H9 (cell line): ENCODE measurements at regions not wholly inside any gene's neighbourhood (a gene's known extent, or its start where the extent isn't known, plus 50 kb on each side); places are given as distances from the start of the nearest gene placed in this dataset.

Source experiments
- DNase-seq: peaks from one replicate; pipeline ENCODE4 v3.0.0-alpha.2; 2017
- H2AFZ ChIP-seq: one replicate; pipeline ENCODE4 v1.6.1; 2013; ENCODE audit warnings: mild to moderate bottlenecking, low read length, control low read depth, moderate library complexity
- H2AK5ac ChIP-seq: 2 replicates; pipeline ENCODE4 v1.6.1; 2013; ENCODE audit warnings: low read length, control low read depth, mixed read lengths; ENCODE audit not compliant: insufficient read length
- H2BK120ac ChIP-seq: one replicate; pipeline ENCODE4 v1.6.1; 2013; ENCODE audit warnings: low read depth, mild to moderate bottlenecking, low read length, control low read depth, inconsistent platforms; ENCODE audit not compliant: poor library complexity, severe bottlenecking
- H2BK12ac ChIP-seq: 2 replicates; pipeline ENCODE4 v1.6.1; 2013; ENCODE audit warnings: low read length, control low read depth, mixed read lengths, low read depth; ENCODE audit not compliant: insufficient read length
- H2BK15ac ChIP-seq: 2 replicates; pipeline ENCODE4 v1.6.1; 2013; ENCODE audit warnings: low read depth, low read length, control low read depth
- H2BK20ac ChIP-seq: one replicate; pipeline ENCODE4 v1.6.1; 2013; ENCODE audit warnings: low read depth, mild to moderate bottlenecking, low read length, control low read depth, inconsistent platforms; ENCODE audit not compliant: poor library complexity, severe bottlenecking
- H2BK5ac ChIP-seq: 2 replicates; pipeline ENCODE4 v1.6.1; 2013; ENCODE audit warnings: low read length, control low read depth, mixed read lengths; ENCODE audit not compliant: insufficient read length
- H3K14ac ChIP-seq: 2 replicates; pipeline ENCODE4 v1.6.1; 2013; ENCODE audit warnings: low read length, control low read depth; ENCODE audit not compliant: insufficient read depth
- H3K18ac ChIP-seq: 2 replicates; pipeline ENCODE4 v1.6.1; 2013; ENCODE audit warnings: low read depth, mild to moderate bottlenecking, mixed read lengths, low read length, control low read depth; ENCODE audit not compliant: insufficient read length
- H3K23ac ChIP-seq: 2 replicates; pipeline ENCODE4 v1.6.1; 2013; ENCODE audit warnings: low read length, control low read depth, mixed read lengths, low read depth; ENCODE audit not compliant: insufficient read length
- H3K23me2 ChIP-seq: 2 replicates; pipeline ENCODE4 v1.6.1; 2013; ENCODE audit warnings: low read depth, mild to moderate bottlenecking, mixed read lengths, low read length, control low read depth; ENCODE audit not compliant: insufficient read length, poor library complexity, severe bottlenecking
- H3K27ac ChIP-seq: 2 replicates; pipeline ENCODE4 v1.5.1; 2013; ENCODE audit warnings: low read length, control low read depth, mixed read lengths, low read depth; ENCODE audit not compliant: insufficient read length
- H3K27me3 ChIP-seq: 2 replicates; pipeline ENCODE4 v1.6.1; 2013; ENCODE audit warnings: low read length, control low read depth, inconsistent platforms; ENCODE audit not compliant: insufficient read depth
- H3K4ac ChIP-seq: 2 replicates; pipeline ENCODE4 v1.6.1; 2013; ENCODE audit warnings: low read depth, mild to moderate bottlenecking, control low read depth, inconsistent platforms, low read length, moderate library complexity
- H3K4me1 ChIP-seq: 2 replicates; pipeline ENCODE4 v1.6.1; 2013; ENCODE audit warnings: low read length, control low read depth, inconsistent platforms; ENCODE audit not compliant: insufficient read depth
- H3K4me2 ChIP-seq: 2 replicates; pipeline ENCODE4 v1.6.1; 2013; ENCODE audit warnings: low read length, control low read depth, mixed read lengths; ENCODE audit not compliant: insufficient read length, insufficient read depth
- H3K56ac ChIP-seq: 2 replicates; pipeline ENCODE4 v1.6.1; 2013; ENCODE audit warnings: low read depth, mild to moderate bottlenecking, mixed read lengths, low read length, control low read depth; ENCODE audit not compliant: insufficient read length
- H3K79me1 ChIP-seq: 2 replicates; pipeline ENCODE4 v1.6.1; 2013; ENCODE audit warnings: low read depth, mild to moderate bottlenecking, moderate library complexity, low read length, control low read depth, inconsistent platforms; ENCODE audit not compliant: insufficient read depth, poor library complexity, severe bottlenecking
- H3K79me2 ChIP-seq: 2 replicates; pipeline ENCODE4 v1.6.1; 2013; ENCODE audit warnings: low read length, control low read depth, inconsistent platforms; ENCODE audit not compliant: insufficient read depth
- H3K9ac ChIP-seq: 2 replicates; pipeline ENCODE4 v1.6.1; 2013; ENCODE audit warnings: low read length, control low read depth, mixed read lengths; ENCODE audit not compliant: insufficient read length; ENCODE audit errors: extremely low read depth
- H3K9me3 ChIP-seq: one replicate; pipeline ENCODE4 v1.6.1; 2013; ENCODE audit warnings: low read depth, low read length, inconsistent platforms; ENCODE audit not compliant: control insufficient read depth
- H3T11ph ChIP-seq: one replicate; pipeline ENCODE4 v1.6.1; 2013; ENCODE audit warnings: mild to moderate bottlenecking, low read length, control low read depth, inconsistent platforms
- H4K20me1 ChIP-seq: one replicate; pipeline ENCODE4 v1.6.1; 2013; ENCODE audit not compliant: control insufficient read depth, insufficient read length, insufficient read depth
- H4K5ac ChIP-seq: 2 replicates; pipeline ENCODE4 v1.6.1; 2013; ENCODE audit warnings: low read depth, mild to moderate bottlenecking, mixed read lengths, low read length, control low read depth; ENCODE audit not compliant: insufficient read length
- H4K8ac ChIP-seq: replicated peaks from 2 replicates; pipeline ENCODE4 v1.6.1; 2013; ENCODE audit warnings: low read length, control low read depth, mixed read lengths, low read depth; ENCODE audit not compliant: insufficient read length
- H4K91ac ChIP-seq: 2 replicates; pipeline ENCODE4 v1.6.1; 2013; ENCODE audit warnings: low read depth, mild to moderate bottlenecking, moderate library complexity, mixed read lengths, low read length, control low read depth; ENCODE audit not compliant: insufficient read length
- H3K27ac Mint-ChIP-seq, 3 experiments: 2 replicates in 2 of 3; 3 replicates in 1 of 3; pipeline ENCODE4 v1.8.0; 2020 to 2021; ENCODE audit warnings: mixed read lengths in 3 of 3, mild to moderate bottlenecking in 1 of 3, moderate library complexity in 1 of 3
- H3K27me3 Mint-ChIP-seq: 2 replicates; pipeline ENCODE4 v1.8.0; 2021; ENCODE audit warnings: low read depth, mild to moderate bottlenecking, moderate library complexity, mixed read lengths
- H3K36me3 Mint-ChIP-seq, 3 experiments: 2 replicates in 2 of 3; 3 replicates in 1 of 3; pipeline ENCODE4 v1.8.0; 2020 to 2021; ENCODE audit warnings: low read depth in 3 of 3, mixed read lengths in 3 of 3; ENCODE audit not compliant: insufficient read depth in 1 of 3
- H3K4me1 Mint-ChIP-seq, 2 experiments: 2 replicates each; pipeline ENCODE4 v1.8.0; 2020; ENCODE audit warnings: mixed read lengths in 2 of 2
- H3K4me3 Mint-ChIP-seq, 2 experiments: 2 replicates in 1 of 2; 3 replicates in 1 of 2; pipeline ENCODE4 v1.8.0; 2020 to 2021; ENCODE audit warnings: mild to moderate bottlenecking in 2 of 2, mixed read lengths in 2 of 2, moderate library complexity in 1 of 2
- H3K9me3 Mint-ChIP-seq, 2 experiments: 2 replicates in 1 of 2; 3 replicates in 1 of 2; pipeline ENCODE4 v1.8.0; 2020; ENCODE audit warnings: mild to moderate bottlenecking in 2 of 2, mixed read lengths in 2 of 2, moderate library complexity in 1 of 2
- WGBS: extraction: QIAGEN DNeasy Blood & Tissue Kit; methylation state at CpG from one replicate; pipeline ENCODE4 v1.1.7; 2013; ENCODE audit warnings: missing lambda C conversion rate, low lambda C conversion rate, mixed read lengths; ENCODE audit not compliant: insufficient read length; ENCODE audit errors: extremely low coverage; 5-methylcytosine and 5-hydroxymethylcytosine counted together
- TF ChIP-seq, protein P1 (sequence below): fragments of 200-600 bp; sonication (generic); conservative IDR thresholded peaks from 3 replicates; pipeline ENCODE4 v1.8.0; 2021; ENCODE audit warnings: antibody characterized with exemption, mild to moderate bottlenecking

- H3K18ac ChIP-seq: no peak overlapping the region
- H3K27me3 Mint-ChIP-seq: no peaks in the 10 kb centered on the region
- TF ChIP-seq, protein P1, sequence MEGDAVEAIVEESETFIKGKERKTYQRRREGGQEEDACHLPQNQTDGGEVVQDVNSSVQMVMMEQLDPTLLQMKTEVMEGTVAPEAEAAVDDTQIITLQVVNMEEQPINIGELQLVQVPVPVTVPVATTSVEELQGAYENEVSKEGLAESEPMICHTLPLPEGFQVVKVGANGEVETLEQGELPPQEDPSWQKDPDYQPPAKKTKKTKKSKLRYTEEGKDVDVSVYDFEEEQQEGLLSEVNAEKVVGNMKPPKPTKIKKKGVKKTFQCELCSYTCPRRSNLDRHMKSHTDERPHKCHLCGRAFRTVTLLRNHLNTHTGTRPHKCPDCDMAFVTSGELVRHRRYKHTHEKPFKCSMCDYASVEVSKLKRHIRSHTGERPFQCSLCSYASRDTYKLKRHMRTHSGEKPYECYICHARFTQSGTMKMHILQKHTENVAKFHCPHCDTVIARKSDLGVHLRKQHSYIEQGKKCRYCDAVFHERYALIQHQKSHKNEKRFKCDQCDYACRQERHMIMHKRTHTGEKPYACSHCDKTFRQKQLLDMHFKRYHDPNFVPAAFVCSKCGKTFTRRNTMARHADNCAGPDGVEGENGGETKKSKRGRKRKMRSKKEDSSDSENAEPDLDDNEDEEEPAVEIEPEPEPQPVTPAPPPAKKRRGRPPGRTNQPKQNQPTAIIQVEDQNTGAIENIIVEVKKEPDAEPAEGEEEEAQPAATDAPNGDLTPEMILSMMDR: no peak
- no peaks in the 10 kb centered on the region for H3K27me3 ChIP-seq
- H4K20me1 ChIP-seq: no peaks in the 10 kb centered on the region
- no peak overlapping the region for H3K27ac Mint-ChIP-seq
- WGBS: no CpG with 5 or more reads among the region's 7 CpGs
- no peak overlapping the region for H2BK20ac ChIP-seq
- no peaks in the 10 kb centered on the region for H3K4me1 ChIP-seq
- H3K36me3 Mint-ChIP-seq: no peaks in the 10 kb centered on the region
- H3K23ac ChIP-seq: no peak overlapping the region
- H3K9ac ChIP-seq: no peak overlapping the region
- no peaks in the 10 kb centered on the region for H3K9me3 ChIP-seq
- no peak overlapping the region for H3K4me3 Mint-ChIP-seq
- no peak overlapping the region for H3K56ac ChIP-seq
- H3K79me2 ChIP-seq: no peaks in the 10 kb centered on the region
- no peak overlapping the region for H2AK5ac ChIP-seq
- no peak overlapping the region for H3K14ac ChIP-seq
- H3K27ac ChIP-seq: no peak overlapping the region
- no peak overlapping the region for H2BK5ac ChIP-seq
- no peak overlapping the region for H3K4ac ChIP-seq
- no peak overlapping the region for H4K8ac ChIP-seq
- DNase-seq: no peak
- H4K91ac ChIP-seq: no peak overlapping the region
- H2BK12ac ChIP-seq: no peak overlapping the region
- no peak overlapping the region for H2BK15ac ChIP-seq
- H4K5ac ChIP-seq: no peak overlapping the region
- H2AFZ ChIP-seq: no peak overlapping the region
- H3K79me1 ChIP-seq: no peaks in the 10 kb centered on the region
- H3K4me2 ChIP-seq: no peak overlapping the region
- H2BK120ac ChIP-seq: no peak overlapping the region
- H3K23me2 ChIP-seq: no peaks in the 10 kb centered on the region
- no peak overlapping the region for H3T11ph ChIP-seq
- no peaks in the 10 kb centered on the region for H3K9me3 Mint-ChIP-seq
- H3K4me1 Mint-ChIP-seq: peaks cover 4 to 7% of the 10 kb centered on the region in 2 experiments; a peak in 3 of 4 replicates
Measured at GRCh38 chr7:20932785-20933527, 146.3 kb upstream of the SP8 start.
